Spleen (tissue), 11 donors: ENCODE measurements at regions not wholly inside any gene's neighbourhood (a gene's known extent, or its start where the extent isn't known, plus 50 kb on each side); places are given as distances from the start of the nearest gene placed in this dataset.

Source experiments
- DNase-seq: peaks from one replicate; pipeline ENCODE4 v3.0.0-alpha.2; 2020
- H3K27ac ChIP-seq, 8 donors: fragments of 200-600 bp; sonication (generic) in 7 of 8; 1 replicate in 4 of 8; 2 replicates in 4 of 8; pipeline versions ENCODE4 v1.5.0 to v1.8.0; 2016 to 2021; ENCODE audit warnings: inconsistent platforms in 4 of 8, mild to moderate bottlenecking in 4 of 8, moderate library complexity in 1 of 8
- H3K27me3 ChIP-seq, 7 donors: fragments of 200-600 bp; sonication (generic) in 6 of 7; replicated peaks in 1 of 7; 1 replicate in 4 of 7; 2 replicates in 3 of 7; pipeline versions ENCODE4 v1.5.0 to v1.8.0; 2016 to 2021; ENCODE audit warnings: inconsistent platforms in 3 of 7, mild to moderate bottlenecking in 1 of 7
- H3K36me3 ChIP-seq, 6 donors: fragments of 200-600 bp; sonication (generic) in 5 of 6; 1 replicate in 4 of 6; 2 replicates in 2 of 6; pipeline versions ENCODE4 v1.5.0 to v1.8.0; 2016 to 2021; ENCODE audit warnings: inconsistent platforms in 2 of 6
- H3K4me1 ChIP-seq, 6 donors: fragments of 200-600 bp; sonication (generic) in 5 of 6; 1 replicate in 3 of 6; 2 replicates in 3 of 6; pipeline versions ENCODE4 v1.5.0 to v1.8.0; 2016 to 2021; ENCODE audit warnings: inconsistent platforms in 3 of 6
- H3K4me3 ChIP-seq, 8 donors: fragments of 200-600 bp; sonication (generic) in 7 of 8; 1 replicate in 4 of 8; 2 replicates in 4 of 8; pipeline versions ENCODE4 v1.5.0 to v1.8.0; 2016 to 2021; ENCODE audit warnings: inconsistent platforms in 4 of 8, mild to moderate bottlenecking in 4 of 8, moderate library complexity in 2 of 8
- H3K9me3 ChIP-seq, 8 donors: fragments of 200-600 bp; sonication (generic) in 7 of 8; 1 replicate in 4 of 8; 2 replicates in 4 of 8; pipeline versions ENCODE4 v1.5.0 to v1.8.0; 2016 to 2021; ENCODE audit warnings: inconsistent platforms in 4 of 8
- CTCF ChIP-seq, 11 experiments: fragments of 200-600 bp in 7 of 11; fragments of 450-650 bp in 4 of 11; sonication (generic) in 4 of 11; IDR thresholded peaks in 8 of 11; conservative IDR thresholded peaks in 3 of 11; 1 replicate in 7 of 11; 2 replicates in 4 of 11; pipeline versions ENCODE4 v1.4.0 to v1.8.0; 2016 to 2021; ENCODE audit warnings: antibody characterized with exemption in 11 of 11, inconsistent platforms in 4 of 11, mild to moderate bottlenecking in 1 of 11
- POLR2A ChIP-seq, 3 donors: fragments of 450-650 bp; IDR thresholded peaks; one replicate each; pipeline ENCODE4 v1.5.1; 2017; ENCODE audit warnings: antibody characterized with exemption in 3 of 3, mild to moderate bottlenecking in 1 of 3
- POLR2AphosphoS5 ChIP-seq, 3 donors: sonication (generic); formaldehyde crosslinking; IDR thresholded peaks; one replicate each; pipeline ENCODE4 v1.5.1; 2017; ENCODE audit warnings: antibody characterized with exemption in 3 of 3
- WGBS, 5 donors: extraction: QIAGEN DNeasy Blood & Tissue Kit in 3 of 5; methylation state at CpG; one replicate each; pipeline versions ENCODE4 v1.1.5 to v1.1.7; 2013 to 2018; 5-methylcytosine and 5-hydroxymethylcytosine counted together
- intact Hi-C: fragments of 100-400 bp; cut with DNase I; formaldehyde crosslinking; loops from one replicate; pipeline ENCODE4 v1.15.0; 2023; ENCODE audit warnings: low total_unique reads
- donor health status: healthy with polysubstance abuse.
- donor health status: DM: no; HTN: no; CAD: no; lungs with moderate emphysema.
- donor health status: DM: no; HTN: no; CAD: no.
- donor health status: Bipolar disorder and iron deficiency.
- donor health status: healthy.
- donor health status: DM: no; HTN: no; CAD: no.
- donor health status: DM: yes; HTN: yes; CAD: no.

- no peak for DNase-seq
- TF ChIP-seq POLR2A (IDR thresholded peaks at IDR 0.05): no peak
- TF ChIP-seq CTCF (IDR thresholded peaks at IDR 0.05 in 8 of 11, conservative IDR thresholded peaks at IDR 0.05 in 3 of 11): no peak
- Histone ChIP-seq H3K27ac (no peak overlapping the region), H3K27me3 (no peaks in the 10 kb centered on the region), H3K4me3 (no peak overlapping the region), H3K4me1 (no peaks in the 10 kb centered on the region), H3K36me3 (no peaks in the 10 kb centered on the region), H3K9me3 (peaks cover 3 to 39% (median 34%) of the 10 kb centered on the region in 8 donors)
- intact Hi-C loops: no loop called here
- WGBS, 5 donors: 49 to 83% (median 74%) methylated on average over 2 of the region's 2 CpGs
Observed at GRCh38 chr2:8209494-8209893, 472.4 kb upstream of the ID2 start.

GRCh38 chr2:8211384-8211783, 470.5 kb upstream of the ID2 start:
- no peak for DNase-seq
- Histone ChIP-seq H3K27ac (no peak overlapping the region), H3K9me3 (peaks cover 3 to 39% (median 34%) of the 10 kb centered on the region in 8 donors), H3K4me1 (peaks cover 0 to 9% (median 2%) of the 10 kb centered on the region in 6 donors), H3K4me3 (no peak overlapping the region), H3K27me3 (no peaks in the 10 kb centered on the region), H3K36me3 (no peaks in the 10 kb centered on the region)
- WGBS, 5 donors: 93 to 98% (median 97%) methylated on average over 3 of the region's 3 CpGs
- intact Hi-C loops: no loop called here
- no peak for TF ChIP-seq POLR2AphosphoS5 (IDR thresholded peaks at IDR 0.05)
- no peak for TF ChIP-seq POLR2A (IDR thresholded peaks at IDR 0.05)
- no peak for TF ChIP-seq CTCF (IDR thresholded peaks at IDR 0.05 in 8 of 11, conservative IDR thresholded peaks at IDR 0.05 in 3 of 11)

- no peak overlapping the region for H3K4me3 ChIP-seq
- WGBS, 5 donors: 49 to 68% (median 52%) methylated on average over 3 of the region's 3 CpGs
- TF ChIP-seq POLR2AphosphoS5 (IDR thresholded peaks at IDR 0.05) (no peak), POLR2A (IDR thresholded peaks at IDR 0.05) (no peak), CTCF (IDR thresholded peaks at IDR 0.05 in 8 of 11, conservative IDR thresholded peaks at IDR 0.05 in 3 of 11) (no peak)
- intact Hi-C loops: no loop called here
- H3K36me3 ChIP-seq: no peaks in the 10 kb centered on the region
- peaks cover 3 to 32% (median 27%) of the 10 kb centered on the region in 8 donors for H3K9me3 ChIP-seq
- DNase-seq: no peak
- no peaks in the 10 kb centered on the region for H3K27me3 ChIP-seq
- peaks cover 0 to 11% (median 3%) of the 10 kb centered on the region in 6 donors for H3K4me1 ChIP-seq
- H3K27ac ChIP-seq: no peak overlapping the region
Observed at GRCh38 chr2:8212239-8212638, 469.6 kb upstream of the ID2 start.

- intact Hi-C loops: no loop called here
- 84 to 92% (median 89%) methylated on average over 4 of the region's 4 CpGs for WGBS, 5 donors
- no peaks in the 10 kb centered on the region for H3K27me3 ChIP-seq
Observed at GRCh38 chr2:8214036-8214615, 467.7 kb upstream of the ID2 start.

More at GRCh38 chr2:8214036-8214615, 467.7 kb upstream of the ID2 start:
- Histone ChIP-seq H3K36me3 (no peaks in the 10 kb centered on the region), H3K9me3 (peaks cover 0 to 13% (median 12%) of the 10 kb centered on the region in 8 donors), H3K4me3 (no peak overlapping the region), H3K4me1 (peaks cover 0 to 11% (median 3%) of the 10 kb centered on the region in 6 donors), H3K27ac (no peak overlapping the region)
- TF ChIP-seq POLR2A (IDR thresholded peaks at IDR 0.05) (no peak), POLR2AphosphoS5 (IDR thresholded peaks at IDR 0.05) (no peak), CTCF (IDR thresholded peaks at IDR 0.05 in 8 of 11, conservative IDR thresholded peaks at IDR 0.05 in 3 of 11) (no peak)
- DNase-seq: no peak
